ENCODE measurements at regions not wholly inside any gene's neighbourhood (a gene's known extent, or its start where the extent isn't known, plus 50 kb on each side); places are given as distances from the start of the nearest gene placed in this dataset.
"Not testable (repeated sequence)": the region's sequence is repeated elsewhere in the genome, so short reads cannot be mapped to it uniquely, and the experiment has no call there.

DNA sequence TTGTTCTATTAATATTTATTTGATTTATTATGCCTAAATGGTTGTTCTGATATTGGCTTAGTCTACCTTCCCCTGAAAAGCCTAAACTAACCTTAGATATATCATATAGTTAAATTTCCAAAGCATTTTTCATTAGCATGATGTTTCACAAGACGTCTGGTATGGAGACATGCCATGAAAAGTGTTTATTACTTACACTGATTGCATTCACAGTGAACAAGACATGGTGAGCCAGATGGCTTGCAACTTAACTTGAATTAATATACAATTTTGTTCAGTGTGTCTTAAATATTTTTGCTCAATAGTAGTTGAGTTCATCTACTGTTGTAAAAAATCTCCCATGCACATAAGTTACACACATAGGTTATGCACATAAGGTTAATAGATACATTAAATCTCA, 758.4 kb downstream of the NSUN3 start:
- DNase-seq (ENCODE audit: low read depth in 2 of 2) = no peak

DNA sequence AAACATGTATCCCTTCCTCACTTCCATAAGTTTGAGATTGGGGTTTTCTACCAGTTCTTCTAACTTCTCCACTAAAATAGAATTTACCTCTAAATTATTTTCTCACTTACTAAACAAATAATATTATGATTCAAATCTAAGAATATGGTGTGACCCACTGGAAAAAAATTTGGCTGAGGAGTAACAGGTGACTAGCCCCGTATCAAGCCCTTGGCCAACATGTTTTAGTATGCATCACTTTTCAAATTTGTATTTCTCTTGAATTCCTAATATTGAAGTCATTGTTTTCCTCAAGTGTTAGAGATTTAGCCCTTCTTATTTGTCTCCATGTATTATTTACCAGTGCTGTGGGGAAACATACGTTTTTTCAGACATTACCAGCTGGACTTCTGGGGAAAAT, 759.4 kb downstream of the NSUN3 start:
- no peak for DNase-seq (ENCODE audit: low read depth in 2 of 2)

DNA sequence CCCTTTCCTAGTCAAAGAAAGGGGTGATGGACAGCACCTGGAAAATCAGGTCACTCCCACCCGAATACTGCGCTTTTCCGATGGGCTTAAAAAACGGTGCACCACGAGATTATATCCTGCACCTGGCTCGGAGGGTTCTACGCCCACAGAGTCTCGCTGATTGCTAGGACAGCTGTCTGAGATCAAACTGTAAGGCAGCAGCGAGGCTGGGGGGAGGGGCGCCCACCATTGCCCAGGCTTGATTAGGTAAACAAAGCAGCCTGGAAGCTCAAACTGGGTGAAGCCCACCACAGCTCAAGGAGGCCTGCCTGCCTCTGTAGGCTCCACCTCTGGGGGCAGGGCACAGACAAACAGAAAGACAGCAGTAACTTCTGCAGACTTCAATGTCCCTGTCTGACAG, 783.4 kb downstream of the NSUN3 start:
- not testable (repeated sequence) for DNase-seq (ENCODE audit: low read depth in 2 of 2)

DNA sequence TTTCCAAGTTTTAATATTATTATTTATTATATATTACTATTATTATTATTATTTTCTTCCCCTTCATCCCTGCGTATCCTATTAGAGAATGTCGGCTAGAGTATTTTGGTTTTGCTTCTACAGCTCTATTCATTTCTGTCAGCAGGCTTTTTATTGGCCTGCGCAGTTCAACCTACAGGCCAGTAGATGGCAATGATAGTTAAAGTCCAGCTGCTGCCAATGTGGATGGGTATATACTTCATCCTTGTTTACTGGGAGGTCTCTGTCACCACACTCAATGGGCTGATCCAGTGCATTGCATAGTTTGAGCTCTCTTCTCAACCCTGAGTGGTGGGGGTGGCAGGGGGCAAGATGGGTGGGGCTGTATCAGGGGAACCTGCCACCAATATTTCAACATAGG, 799.8 kb downstream of the NSUN3 start:
- no peak for DNase-seq (ENCODE audit: low read depth in 2 of 2)

DNA sequence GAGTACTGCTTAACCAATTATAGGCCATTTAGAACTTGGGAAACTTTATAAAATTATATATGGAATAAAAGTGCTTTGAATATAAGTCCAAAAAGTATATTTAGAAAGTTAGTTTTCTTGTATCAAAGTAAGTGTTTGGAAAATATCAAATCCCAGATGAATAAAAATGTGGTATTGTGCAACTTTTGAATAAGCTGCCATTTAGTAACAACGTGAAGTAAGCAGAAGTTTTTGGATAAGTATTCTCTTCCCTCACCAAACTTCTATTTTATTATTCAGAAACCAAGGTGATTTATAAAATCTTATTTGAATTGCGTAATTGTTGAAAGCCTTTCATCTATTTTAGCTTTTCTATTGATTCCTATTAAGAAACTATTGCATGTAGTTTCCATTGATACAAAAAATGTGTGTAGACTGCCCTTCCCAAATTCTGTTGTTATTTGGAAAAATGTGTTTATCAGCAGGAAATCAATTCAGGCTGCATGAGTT, 806.2 kb downstream of the NSUN3 start:
- no peak for DNase-seq (ENCODE audit: low read depth in 2 of 2)

DNA sequence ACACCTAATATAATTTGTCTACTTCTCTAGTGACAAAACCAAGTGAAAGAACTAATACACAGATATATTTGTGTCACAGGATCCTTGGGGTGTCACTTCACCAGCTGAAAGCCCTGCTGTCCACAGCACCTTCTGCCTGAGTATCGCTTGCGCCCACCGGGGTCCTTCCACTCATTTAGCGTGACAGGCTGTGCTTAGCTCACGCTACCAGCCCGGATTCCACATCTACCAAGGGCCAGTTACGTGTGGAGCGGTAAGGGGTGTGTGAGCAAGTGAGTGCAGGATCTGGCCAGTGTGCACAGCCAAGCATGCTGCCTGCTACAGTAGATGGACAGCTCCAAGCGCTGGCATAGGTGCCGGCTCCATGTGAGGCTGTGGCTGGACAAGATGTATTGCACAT, 810.9 kb downstream of the NSUN3 start:
- DNase-seq (ENCODE audit: low read depth in 2 of 2) = no peak

DNA sequence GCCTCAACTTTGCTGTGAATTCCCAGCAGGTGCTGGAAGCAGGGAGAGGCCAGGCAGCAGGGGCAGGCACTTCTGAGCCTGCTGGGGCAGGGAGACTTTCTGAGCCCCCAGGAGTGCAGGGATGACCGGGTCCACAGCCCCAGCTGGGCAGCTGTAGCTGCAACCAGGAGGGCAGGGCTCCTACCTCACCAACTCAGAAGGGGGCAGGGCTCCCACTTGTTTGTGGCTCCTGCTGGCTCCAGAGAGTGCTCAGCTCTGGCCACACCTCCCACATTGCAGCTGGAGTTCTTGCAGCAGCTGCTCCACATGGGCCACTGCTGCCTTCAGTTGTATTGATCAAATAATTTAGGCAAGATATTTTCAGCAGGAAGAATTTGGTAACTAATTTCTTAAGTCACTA, 812.3 kb downstream of the NSUN3 start:
- no peak for DNase-seq (ENCODE audit: low read depth in 2 of 2)

DNA sequence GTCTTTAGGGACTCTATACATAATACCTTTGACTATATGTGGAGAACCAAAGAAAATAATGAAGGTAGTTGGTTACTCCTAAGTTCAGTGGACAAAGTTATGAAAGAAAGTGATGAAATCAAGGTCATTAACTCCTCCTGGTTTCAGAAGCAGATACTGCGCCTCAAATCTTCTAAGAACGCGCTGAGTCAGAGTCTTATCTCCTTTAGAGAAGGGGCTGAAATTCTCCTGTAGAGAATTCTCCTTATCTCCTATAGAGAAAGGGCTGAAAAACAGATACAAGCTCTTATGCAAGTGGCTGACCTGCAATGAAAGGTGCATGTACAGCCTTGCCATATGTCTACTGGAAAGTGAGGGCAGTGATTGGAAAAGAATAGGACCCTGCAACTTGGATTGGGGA, 824.2 kb downstream of the NSUN3 start:
- no peak for DNase-seq (ENCODE audit: low read depth in 2 of 2)

DNA sequence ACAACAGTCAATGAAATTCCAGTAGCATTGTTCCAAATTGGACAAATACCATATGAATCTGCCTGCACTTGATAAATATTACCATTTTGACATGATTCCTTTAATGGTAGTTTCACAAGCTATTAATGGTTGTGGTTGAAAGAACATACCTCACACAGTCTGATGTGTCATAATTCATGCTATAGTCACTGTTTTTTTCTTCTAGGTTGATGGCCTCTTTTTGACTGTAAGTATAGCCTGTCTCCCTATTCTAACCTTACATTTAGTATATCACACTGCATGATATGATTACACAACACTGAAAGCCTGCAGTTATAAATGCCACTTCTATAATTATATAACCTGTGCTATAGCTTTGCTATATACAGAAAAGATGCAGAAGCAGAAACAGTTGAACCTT, 834.1 kb downstream of the NSUN3 start:
- DNase-seq (ENCODE audit: low read depth in 2 of 2) = no peak

DNA sequence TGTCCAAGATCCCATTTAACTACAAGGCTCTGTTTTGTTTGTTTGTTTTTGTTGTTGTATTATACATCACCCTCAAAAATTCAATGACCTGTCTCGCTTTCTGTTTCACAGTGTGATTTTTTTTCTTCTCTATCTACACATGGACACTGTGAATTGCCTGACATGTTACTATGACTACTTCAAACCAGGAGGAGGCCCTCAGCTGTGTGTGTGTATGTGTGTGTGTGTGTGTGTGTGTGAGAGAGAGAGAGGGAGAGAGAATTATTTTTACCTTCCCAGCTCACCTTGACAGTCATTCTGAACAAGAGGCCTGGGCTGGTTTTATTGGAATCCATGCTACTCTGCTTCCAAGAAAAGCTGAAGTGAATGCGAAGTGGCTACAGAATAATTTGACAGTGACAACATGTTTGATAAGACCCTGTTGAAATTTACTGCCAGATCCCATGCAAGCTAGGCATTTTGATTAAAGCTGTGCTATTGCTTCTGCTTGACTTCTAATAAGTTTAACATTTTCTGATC, 841.4 kb downstream of the NSUN3 start:
- DNase-seq (ENCODE audit: low read depth in 2 of 2) = no peak

DNA sequence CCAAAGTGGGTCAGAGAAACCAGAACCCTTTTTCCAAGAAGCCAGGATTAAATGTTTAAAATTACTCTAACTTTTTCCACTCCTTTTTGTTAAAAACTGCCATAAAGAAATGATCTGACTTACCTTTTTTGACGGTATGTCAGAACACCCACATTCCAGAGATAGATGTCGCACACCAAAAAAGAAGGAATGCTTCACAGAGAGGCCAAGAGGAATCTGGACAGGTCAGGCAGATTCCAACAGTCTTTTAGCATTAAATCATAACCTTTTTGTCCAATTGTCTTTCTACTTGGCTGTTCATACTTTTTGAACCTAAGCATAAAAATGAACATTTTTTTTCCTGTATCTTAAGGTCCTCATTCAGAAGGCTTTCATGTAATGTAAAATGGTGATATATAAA, 846.9 kb downstream of the NSUN3 start:
- no peak for DNase-seq (ENCODE audit: low read depth in 2 of 2)

DNA sequence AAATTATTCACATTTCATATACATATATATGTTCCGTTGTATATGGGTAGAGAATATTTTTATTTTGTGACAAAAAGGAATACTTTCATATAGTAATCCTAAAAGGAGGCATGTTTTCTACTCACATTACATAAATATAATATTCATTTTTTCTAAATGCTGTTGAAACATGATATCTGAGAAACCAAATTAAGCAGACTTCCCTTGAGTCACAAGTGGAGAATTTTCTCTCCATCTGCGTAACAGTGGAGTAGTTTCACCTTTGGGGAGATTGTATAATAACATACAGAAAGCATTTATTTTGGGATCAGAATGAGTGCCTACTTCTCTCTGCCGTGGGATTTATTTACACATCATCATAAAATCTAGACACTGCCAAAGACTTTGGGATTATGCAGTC, 849.8 kb downstream of the NSUN3 start:
- no peak for DNase-seq (ENCODE audit: low read depth in 2 of 2)

DNA sequence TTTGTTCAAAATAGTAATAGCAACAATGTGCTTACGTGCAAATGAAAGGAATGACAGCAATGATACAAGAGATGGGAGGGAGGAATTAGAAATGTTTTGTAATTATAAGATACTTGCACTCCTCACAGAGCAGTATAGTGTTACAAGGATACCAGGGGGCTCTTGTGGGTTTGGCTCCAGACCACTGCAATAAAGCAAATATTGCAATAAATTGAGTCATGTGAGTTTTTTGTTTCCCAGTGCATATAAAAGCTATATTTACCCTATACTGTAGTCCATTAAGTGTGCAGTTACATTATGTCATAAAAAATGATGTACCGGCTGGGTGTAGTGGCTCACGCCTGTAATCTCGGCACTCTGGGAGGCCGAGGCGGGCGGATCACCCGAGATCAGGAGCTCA, 864.3 kb downstream of the NSUN3 start:
- DNase-seq (ENCODE audit: low read depth in 2 of 2) = no peak

DNA sequence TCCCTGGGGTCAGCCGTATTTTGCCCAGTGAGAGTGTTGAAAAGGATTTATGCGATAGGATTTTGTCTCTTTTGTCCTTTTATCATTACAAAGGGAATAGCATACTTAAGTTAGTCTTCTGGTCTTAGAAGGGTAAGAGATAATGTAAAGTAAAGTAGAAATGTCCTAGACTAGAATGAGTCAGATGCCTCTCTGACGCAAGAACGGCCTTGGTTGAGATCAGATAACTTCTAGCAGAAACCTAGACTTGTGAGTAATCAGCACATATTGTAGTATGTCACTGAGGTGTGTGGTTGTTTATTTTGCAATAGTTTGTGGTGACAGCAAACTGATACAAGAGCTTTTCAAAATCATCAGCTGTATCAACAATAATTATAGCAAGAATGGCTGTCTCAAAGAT, 866.1 kb downstream of the NSUN3 start:
- no peak for DNase-seq (ENCODE audit: low read depth in 2 of 2)

DNA sequence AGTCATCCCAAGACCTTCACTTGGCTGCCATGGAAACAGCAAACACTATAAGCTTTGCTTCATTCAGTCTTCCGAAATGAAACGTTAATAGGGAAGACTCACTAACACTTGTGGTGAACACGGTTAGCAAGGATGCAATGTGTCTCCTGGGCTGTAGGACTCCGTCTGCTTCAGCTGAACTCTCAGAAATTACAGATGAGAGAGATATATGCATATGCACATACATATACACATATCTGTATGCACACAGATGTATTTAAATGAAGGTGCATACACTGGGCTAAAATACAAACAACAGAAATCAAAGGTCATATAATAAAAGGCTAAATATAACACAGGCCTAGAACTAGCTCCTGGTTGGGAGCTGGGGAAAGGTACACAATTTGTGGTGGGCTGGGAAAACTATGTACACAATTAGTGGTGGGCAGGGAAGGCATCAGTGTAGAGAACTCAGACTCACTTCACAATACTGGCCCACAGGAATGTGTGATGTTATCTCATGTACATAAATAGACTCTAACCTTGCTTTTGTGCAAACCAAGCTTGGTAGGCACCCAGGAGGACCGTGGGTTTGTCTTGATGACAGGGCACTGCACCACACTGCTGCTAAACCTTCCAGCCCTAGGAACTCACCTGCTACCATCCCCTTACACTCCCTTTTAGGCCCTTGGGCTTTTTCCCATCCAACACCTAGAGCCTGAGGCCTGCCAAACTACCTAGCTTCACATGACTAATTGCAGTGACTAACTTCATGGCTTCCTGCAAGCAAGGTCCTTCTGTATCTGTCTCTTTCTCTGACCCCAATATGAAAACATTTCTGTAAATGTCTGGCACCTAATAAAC, 873.1 kb downstream of the NSUN3 start:
- no peak for DNase-seq (ENCODE audit: low read depth in 2 of 2)

DNA sequence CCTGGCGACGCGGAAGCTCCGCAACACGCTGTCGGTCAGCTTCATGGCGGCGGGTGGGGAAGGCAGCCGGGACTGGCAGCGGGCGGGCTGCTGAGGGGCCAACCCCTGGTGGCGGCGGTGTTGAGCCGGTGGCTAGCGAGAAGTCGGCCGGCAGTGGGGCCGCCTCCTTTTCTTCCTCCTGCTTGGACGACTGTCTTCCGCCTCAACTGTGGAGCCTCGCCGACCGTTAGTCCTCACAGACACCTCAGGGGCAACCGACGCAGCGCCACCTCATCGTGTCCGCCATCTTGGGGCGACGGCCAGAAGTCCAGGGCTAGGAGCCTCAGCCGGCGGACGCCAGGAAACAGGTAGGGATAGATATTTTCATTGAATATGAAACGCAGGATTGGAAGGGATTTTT, 875.1 kb downstream of the NSUN3 start:
- DNase-seq (ENCODE audit: low read depth in 2 of 2) = no peak

DNA sequence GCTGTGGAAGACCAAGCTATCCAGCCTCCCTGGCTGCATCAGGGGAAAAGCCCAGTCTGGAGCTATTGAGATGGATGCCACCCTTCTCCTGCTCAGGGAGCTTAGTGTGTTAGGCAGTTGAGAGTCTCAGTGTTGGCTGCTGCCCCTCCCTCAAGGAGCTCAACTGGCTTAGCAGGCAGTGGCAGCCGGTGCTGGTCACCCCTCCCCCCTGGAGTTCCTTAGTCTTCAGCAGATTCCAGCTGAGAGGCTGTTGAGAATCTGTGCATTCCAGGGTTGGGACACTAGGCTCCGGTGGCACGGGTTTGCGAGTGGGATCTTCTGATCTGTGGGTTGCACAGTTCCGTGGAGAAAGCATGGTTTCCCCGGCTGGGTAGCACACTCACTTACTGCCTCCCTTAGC, 883.8 kb downstream of the NSUN3 start:
- DNase-seq (ENCODE audit: low read depth in 2 of 2) = no peak

DNA sequence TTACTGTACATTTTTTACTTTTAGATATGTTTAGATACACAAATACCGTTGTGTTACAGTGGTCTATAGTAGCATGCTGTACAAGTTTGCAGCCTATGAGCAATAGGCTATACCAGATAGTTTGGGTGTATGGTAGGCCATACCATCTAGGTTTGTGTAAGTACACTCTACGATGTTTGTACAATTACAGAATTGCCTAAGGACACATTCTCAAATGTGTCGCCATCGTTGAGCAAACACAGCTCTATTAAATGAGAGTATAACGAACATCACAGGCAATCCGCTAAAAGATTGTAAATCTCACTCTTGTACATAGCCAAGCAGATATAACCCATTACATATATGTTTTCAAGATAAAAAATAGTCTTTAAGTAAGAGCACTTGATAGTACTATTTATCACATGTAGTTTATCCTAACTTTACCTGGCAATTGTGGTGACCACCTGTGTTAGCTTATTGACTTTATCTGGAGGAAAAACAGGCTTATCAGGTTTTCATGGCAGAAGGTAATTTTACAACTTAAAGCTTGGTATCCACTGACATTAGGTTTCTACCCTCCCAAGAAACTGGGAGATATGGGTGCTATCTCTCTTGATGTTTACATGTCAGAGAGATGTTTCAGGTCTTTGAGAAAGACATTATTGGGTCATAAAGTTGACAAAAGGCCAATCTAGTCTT, 898.7 kb downstream of the NSUN3 start:
- no peak for DNase-seq (ENCODE audit: low read depth in 2 of 2)

DNA sequence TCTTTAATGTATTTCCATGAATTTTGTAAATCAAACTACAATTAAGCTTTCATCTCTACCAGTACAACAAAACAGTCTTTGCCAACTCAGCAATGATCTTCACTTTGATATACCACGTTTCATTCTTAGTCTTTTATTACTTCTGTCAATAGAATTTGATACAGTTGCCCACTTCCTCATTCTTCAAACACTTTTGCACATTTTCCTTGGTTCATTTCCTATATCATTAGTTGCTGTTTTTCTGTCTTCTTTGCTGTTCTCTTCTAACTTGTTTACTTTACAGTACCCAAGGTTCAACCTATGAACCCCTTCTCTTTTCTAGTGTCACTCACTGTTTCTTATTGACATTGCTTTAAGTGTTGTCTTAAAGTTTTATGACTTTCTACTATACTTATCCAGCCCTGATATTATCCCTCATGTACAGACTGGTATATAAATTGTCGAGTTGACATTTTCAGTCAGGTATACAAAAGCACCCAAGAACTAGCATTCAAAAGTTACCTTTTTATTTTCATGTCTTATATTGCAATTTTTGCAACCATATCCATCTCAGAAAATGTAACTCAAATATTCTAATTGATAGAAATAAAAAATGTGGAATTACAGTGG, 903.1 kb downstream of the NSUN3 start:
- no peak for DNase-seq (ENCODE audit: low read depth in 2 of 2)

DNA sequence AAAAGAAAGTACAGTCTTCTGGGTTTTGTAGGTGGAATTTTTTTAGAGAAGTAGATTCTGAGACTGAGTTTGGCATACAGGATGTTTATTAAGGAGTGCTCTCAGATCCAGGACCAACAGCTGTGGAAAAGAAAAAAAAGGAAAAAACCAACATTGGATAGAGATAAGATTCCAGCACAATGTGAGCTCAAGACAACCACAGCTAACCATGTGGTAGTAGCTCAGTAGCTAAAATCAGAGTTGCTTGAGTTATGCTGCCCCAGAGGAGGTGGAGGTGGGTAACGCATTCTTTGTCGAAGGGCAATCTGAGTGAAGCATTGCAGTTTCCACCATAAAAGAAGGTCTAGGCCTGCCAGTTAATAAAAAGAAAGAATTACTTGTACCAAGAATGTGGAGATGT, 904.3 kb downstream of the NSUN3 start:
- DNase-seq (ENCODE audit: low read depth in 2 of 2) = no peak

DNA sequence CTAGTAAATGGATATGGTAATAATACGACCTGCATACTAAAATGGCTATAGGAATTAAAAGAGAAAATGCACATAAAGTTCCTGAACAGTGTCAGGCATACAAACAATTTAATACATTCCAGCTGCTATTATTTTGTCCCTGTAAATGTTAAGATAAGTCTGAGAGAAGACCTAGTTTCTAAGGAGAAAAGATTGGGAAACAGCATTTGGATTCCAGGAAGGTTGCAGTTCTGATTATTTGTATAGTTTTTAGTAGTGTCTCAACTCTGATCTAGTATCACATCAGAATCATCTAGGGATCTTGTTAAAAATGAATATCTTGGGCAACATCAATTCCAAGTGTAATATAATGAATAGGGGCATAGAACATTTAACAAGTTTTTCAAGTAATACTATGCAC, 905.7 kb downstream of the NSUN3 start:
- no peak for DNase-seq (ENCODE audit: low read depth in 2 of 2)

DNA sequence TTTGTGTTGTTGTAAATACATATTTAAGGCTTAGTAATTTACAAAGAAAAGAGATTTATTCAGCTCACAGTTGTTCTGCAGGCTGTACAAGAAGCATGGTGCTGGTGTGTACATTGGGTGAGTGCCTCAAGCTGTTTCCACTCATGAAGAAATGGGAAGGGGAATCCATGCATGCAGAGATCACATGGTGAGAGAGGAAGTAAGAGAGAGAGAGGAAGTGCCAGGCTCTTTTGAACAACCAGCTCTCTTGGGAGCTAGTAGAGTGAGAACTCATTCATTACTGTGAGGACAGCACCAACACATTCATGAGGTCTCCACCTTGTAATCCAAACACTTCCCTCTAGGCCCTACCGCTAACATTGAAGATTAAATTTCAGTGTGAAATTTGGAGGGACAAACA, 909.2 kb downstream of the NSUN3 start:
- no peak for DNase-seq (ENCODE audit: low read depth in 2 of 2)

DNA sequence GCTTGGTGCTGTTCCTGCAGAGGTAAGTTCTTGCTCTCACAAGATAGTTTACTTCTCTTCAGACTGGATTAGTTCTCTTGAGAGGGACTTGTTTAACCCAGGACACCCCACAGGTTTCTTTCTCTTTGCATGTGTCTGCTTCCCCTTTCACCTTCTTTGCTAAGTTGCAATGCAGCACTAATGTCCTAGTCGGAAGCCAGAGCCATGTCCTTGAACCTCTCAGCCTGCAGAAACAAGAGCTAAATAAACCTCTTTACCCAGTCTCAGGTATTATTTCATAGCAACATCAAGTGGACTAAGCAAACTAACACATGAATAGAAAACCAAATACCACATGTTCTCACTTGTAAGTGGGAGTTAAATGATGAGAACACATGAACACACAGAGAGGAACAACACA, 915.2 kb downstream of the NSUN3 start:
- DNase-seq (ENCODE audit: low read depth in 2 of 2) = no peak

Data from stimulated activated CD4-positive, alpha-beta T cell treated with anti-CD3 and anti-CD28 coated beads, Interleukin-15, amount 100 ng/mL, for 48 hours (primary cell).